Jurkat, Clone E6-1 (cell line): ENCODE measurements at regions not wholly inside any gene's neighbourhood (a gene's known extent, or its start where the extent isn't known, plus 50 kb on each side); places are given as distances from the start of the nearest gene placed in this dataset.

ENCODE experiments used
- DNase-seq: peaks from one replicate; pipeline ENCODE4 v3.0.0-alpha.2; 2011; ENCODE audit warnings: low read depth, low spot score
- H3K4me3 ChIP-seq: 2 replicates; pipeline ENCODE4 v1.5.1; 2011; ENCODE audit warnings: mild to moderate bottlenecking, low read length, control low read depth, moderate library complexity

- H3K4me3 ChIP-seq = no peak overlapping the region
- no peak for DNase-seq
Measured at GRCh38 chr11:92854162-92854561, 115.3 kb upstream of the MTNR1B start.

- H3K4me3 ChIP-seq = no peak overlapping the region
- DNase-seq = no peak
Measured at GRCh38 chr11:92854952-92855351, 114.5 kb upstream of the MTNR1B start.

GRCh38 chr11:92855607-92856405 is 113.6 kb upstream of the MTNR1B start:
- no peak for DNase-seq
- no peak overlapping the region for H3K4me3 ChIP-seq

- no peak for DNase-seq
- no peak overlapping the region for H3K4me3 ChIP-seq
Measured at GRCh38 chr11:92857407-92857806, 112.0 kb upstream of the MTNR1B start.

GRCh38 chr11:92859156-92859690 is 110.2 kb upstream of the MTNR1B start:
- DNase-seq = no peak
- no peak overlapping the region for H3K4me3 ChIP-seq

- H3K4me3 ChIP-seq = no peak overlapping the region
- no peak for DNase-seq
Measured at GRCh38 chr11:92861634-92862033, 107.8 kb upstream of the MTNR1B start.

- no peak for DNase-seq
- H3K4me3 ChIP-seq = no peak overlapping the region
Measured at GRCh38 chr11:92865352-92865751, 104.1 kb upstream of the MTNR1B start.

GRCh38 chr11:92866679-92867282 is 102.7 kb upstream of the MTNR1B start:
- no peak for DNase-seq
- H3K4me3 ChIP-seq = no peak overlapping the region

GRCh38 chr11:92867913-92868619 is 101.4 kb upstream of the MTNR1B start:
- no peak overlapping the region for H3K4me3 ChIP-seq
- DNase-seq = no peak

- H3K4me3 ChIP-seq = no peak overlapping the region
- no peak for DNase-seq
Measured at GRCh38 chr11:92869716-92870115, 99.7 kb upstream of the MTNR1B start.

- DNase-seq = no peak
- H3K4me3 ChIP-seq = no peak overlapping the region
Measured at GRCh38 chr11:92870196-92870832, 99.1 kb upstream of the MTNR1B start.

- no peak for DNase-seq
- H3K4me3 ChIP-seq = no peak overlapping the region
Measured at GRCh38 chr11:92873551-92873950, 95.9 kb upstream of the MTNR1B start.

- no peak overlapping the region for H3K4me3 ChIP-seq
- no peak for DNase-seq
Measured at GRCh38 chr11:92875473-92875872, 94.0 kb upstream of the MTNR1B start.

GRCh38 chr11:92879086-92879485 is 90.4 kb upstream of the MTNR1B start:
- no peak for DNase-seq
- no peak overlapping the region for H3K4me3 ChIP-seq

GRCh38 chr11:92880381-92880780 is 89.1 kb upstream of the MTNR1B start:
- DNase-seq = no peak
- no peak overlapping the region for H3K4me3 ChIP-seq

GRCh38 chr11:92881940-92882450 is 87.5 kb upstream of the MTNR1B start:
- no peak for DNase-seq
- no peak overlapping the region for H3K4me3 ChIP-seq

GRCh38 chr11:92882828-92883611 is 86.4 kb upstream of the MTNR1B start:
- no peak overlapping the region for H3K4me3 ChIP-seq
- DNase-seq = no peak

- DNase-seq = peak; percentile 12
- no peak overlapping the region for H3K4me3 ChIP-seq
Measured at GRCh38 chr11:92885600-92885999, 83.9 kb upstream of the MTNR1B start.
